Muscle layer of colon (tissue), 2 donors: ENCODE measurements at regions not wholly inside any gene's neighbourhood (a gene's known extent, or its start where the extent isn't known, plus 50 kb on each side); places are given as distances from the start of the nearest gene placed in this dataset.
"Not testable (repeated sequence)": the region's sequence is repeated elsewhere in the genome, so short reads cannot be mapped to it uniquely, and the experiment has no call there.

Experiments
- H3K27ac ChIP-seq: one replicate; pipeline ENCODE4 v1.7.0; 2013; ENCODE audit warnings: low read depth, mild to moderate bottlenecking, low read length, moderate library complexity
- H3K27me3 ChIP-seq, 2 donors: one replicate each; pipeline ENCODE4 v1.7.0; 2013; ENCODE audit warnings: low read length in 2 of 2, mild to moderate bottlenecking in 2 of 2; ENCODE audit not compliant: insufficient read depth in 2 of 2, control insufficient read depth in 1 of 2
- H3K36me3 ChIP-seq: one replicate; pipeline ENCODE4 v1.7.0; 2013; ENCODE audit warnings: mild to moderate bottlenecking, low read length; ENCODE audit not compliant: insufficient read depth
- H3K4me1 ChIP-seq: one replicate; pipeline ENCODE4 v1.7.0; 2013; ENCODE audit warnings: mild to moderate bottlenecking, low read length; ENCODE audit not compliant: insufficient read depth
- H3K4me3 ChIP-seq, 2 donors: one replicate each; pipeline ENCODE4 v1.7.0; 2013; ENCODE audit warnings: low read length in 2 of 2, low read depth in 1 of 2, mild to moderate bottlenecking in 1 of 2, moderate library complexity in 1 of 2
- H3K9ac ChIP-seq: one replicate; pipeline ENCODE4 v1.7.0; 2013; ENCODE audit warnings: low read length
- H3K9me3 ChIP-seq: one replicate; pipeline ENCODE4 v1.7.0; 2013; ENCODE audit warnings: mild to moderate bottlenecking, low read length
- donor health status: abdominal sarcoma.
- donor health status: Adenocarcinoma of cecum.

DNA sequence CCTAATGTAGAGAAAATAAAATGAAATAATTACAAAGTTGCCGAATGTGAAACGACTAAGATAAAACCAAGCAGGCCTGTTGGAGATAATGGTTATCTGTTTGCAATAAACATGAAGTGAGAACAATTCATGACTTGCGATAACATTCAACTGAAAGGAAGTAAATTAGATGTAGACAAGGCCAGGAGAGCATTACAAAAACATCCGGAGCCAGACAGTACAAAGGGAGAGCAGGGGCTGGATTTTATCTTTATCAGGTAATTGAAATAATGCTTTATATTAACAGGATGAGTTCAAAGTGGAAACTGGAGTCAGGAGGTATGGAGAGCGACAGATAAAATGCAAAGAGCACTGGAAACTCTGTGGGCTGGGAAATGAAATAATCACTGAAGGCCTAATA is 265.6 kb upstream of the GOT2 start:
- Histone ChIP-seq H3K27ac (no peak overlapping the region), H3K36me3 (no peaks in the 10 kb centered on the region), H3K27me3 (no peaks in the 10 kb centered on the region), H3K4me1 (no peaks in the 10 kb centered on the region), H3K4me3 (no peak overlapping the region), H3K9ac (no peak overlapping the region), H3K9me3 (no peaks in the 10 kb centered on the region)

- H3K4me1 ChIP-seq, H3K4me3 ChIP-seq, H3K27ac ChIP-seq, H3K9ac ChIP-seq, H3K27me3 ChIP-seq, H3K36me3 ChIP-seq, H3K9me3 ChIP-seq: not testable (repeated sequence)
Observed at GRCh38 chr16:58992755-58993154, 258.6 kb upstream of the GOT2 start.

DNA sequence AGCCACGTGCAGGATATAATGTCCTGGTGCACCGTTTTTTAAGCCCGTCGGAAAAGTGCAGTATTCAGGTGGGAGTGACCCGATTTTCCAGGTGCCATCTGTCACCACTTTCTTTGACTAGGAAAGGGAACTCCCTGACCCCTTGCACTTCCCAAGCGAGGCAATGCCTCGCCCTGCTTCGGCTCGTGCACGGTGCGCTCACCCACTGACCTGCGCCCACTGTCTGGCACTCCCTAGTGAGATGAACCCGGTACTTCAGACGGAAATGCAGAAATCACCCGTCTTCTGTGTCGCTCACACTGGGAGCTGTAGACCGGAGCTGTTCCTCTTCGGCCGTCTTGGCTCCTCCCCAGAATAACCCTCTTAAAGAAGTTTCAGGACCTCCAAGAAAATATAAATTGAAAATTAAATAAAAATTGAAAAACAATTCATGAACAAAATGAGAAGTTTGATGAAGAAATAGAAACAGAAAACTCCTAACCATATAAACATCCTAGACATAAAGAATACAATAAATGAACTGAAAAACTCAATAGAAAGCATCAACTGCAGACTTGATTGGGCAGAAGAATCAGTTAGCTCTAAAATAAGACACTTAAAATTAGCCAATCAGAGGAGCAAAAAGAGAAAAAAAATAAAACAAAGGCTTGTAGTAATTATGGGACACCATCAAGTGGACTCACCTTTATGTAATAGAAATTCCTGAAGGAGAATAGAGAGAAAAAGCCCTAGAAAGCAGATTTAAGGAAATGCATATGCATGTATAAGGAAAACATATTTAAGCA is 249.3 kb upstream of the GOT2 start:
- H3K9me3 ChIP-seq, H3K36me3 ChIP-seq, H3K4me3 ChIP-seq, H3K27me3 ChIP-seq, H3K4me1 ChIP-seq, H3K9ac ChIP-seq, H3K27ac ChIP-seq: not testable (repeated sequence)

DNA sequence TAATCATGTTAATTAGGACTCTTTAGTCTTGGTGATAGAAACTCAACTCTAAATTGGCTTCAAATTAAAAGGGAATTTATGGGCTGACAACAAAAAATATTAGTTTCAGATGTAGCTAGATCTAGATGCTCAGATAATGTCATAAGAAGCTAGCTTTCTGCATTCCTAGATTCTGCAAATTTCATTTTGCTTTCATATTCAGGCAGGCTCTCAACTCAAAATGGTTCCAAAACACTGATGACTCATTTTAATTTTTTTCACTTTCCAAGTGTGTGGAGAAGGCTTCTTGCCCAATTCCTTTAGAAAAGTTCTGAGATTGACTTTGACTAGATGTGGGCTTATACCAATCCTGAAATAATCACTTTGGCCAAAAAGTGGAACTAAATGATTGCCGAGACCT is 236.7 kb upstream of the GOT2 start:
- Histone ChIP-seq H3K9me3 (no peaks in the 10 kb centered on the region), H3K27ac (no peak overlapping the region), H3K9ac (no peak overlapping the region), H3K36me3 (no peaks in the 10 kb centered on the region), H3K27me3 (no peaks in the 10 kb centered on the region), H3K4me1 (peaks cover 4% of the 10 kb centered on the region), H3K4me3 (no peak overlapping the region)

GRCh38 chr16:58963479-58963878 is 229.4 kb upstream of the GOT2 start:
- Histone ChIP-seq H3K4me1 (no peaks in the 10 kb centered on the region), H3K9me3 (no peaks in the 10 kb centered on the region), H3K4me3 (no peak overlapping the region), H3K36me3 (no peaks in the 10 kb centered on the region), H3K27ac (no peak overlapping the region), H3K9ac (no peak overlapping the region), H3K27me3 (no peaks in the 10 kb centered on the region)

DNA sequence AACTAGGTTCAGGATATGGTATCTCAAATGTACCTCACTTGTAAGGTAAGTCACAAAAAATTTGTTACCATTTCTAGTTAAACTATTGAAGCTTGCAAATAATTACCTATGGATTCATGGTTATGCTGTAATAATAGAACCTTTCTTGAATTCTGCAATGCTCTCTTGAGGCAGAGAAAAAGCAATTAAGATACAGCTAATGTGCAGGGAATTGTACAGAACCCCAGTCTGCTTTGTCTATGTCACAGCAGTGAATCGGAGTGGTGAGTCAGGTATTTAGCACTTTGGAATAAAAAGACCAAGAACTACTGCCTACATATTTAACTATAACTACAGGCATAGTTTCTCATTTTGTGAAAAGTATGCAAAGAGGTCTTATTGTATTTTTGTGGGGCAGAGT is 228.7 kb upstream of the GOT2 start:
- Histone ChIP-seq H3K27ac (no peak overlapping the region), H3K9ac (no peak overlapping the region), H3K9me3 (no peaks in the 10 kb centered on the region), H3K4me1 (no peaks in the 10 kb centered on the region), H3K36me3 (no peaks in the 10 kb centered on the region), H3K27me3 (no peaks in the 10 kb centered on the region), H3K4me3 (no peak overlapping the region)

DNA sequence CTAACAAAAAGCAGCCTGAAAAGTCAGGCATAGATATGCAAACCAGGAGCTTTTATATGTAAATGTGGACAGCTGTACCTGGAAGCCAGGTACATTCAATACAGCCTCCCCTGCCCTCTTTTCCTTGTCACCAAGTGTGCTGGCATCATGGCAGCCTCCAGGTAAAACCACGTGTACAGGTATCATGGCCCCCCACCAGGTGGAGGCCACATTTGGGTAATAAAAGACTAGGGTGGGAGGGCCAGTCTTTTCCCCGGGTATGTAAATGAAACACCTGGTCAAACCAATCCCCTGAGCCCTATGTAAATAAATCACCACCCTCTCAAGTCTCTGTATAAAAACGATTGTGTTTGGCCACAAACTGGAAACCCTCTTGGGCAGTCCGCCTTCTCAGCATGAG is 226.4 kb upstream of the GOT2 start:
- Histone ChIP-seq H3K9me3 (no peaks in the 10 kb centered on the region), H3K27me3 (no peaks in the 10 kb centered on the region), H3K4me3 (no peak overlapping the region), H3K9ac (no peak overlapping the region), H3K36me3 (no peaks in the 10 kb centered on the region), H3K27ac (no peak overlapping the region), H3K4me1 (no peaks in the 10 kb centered on the region)

GRCh38 chr16:58960034-58960433 is 225.9 kb upstream of the GOT2 start:
- no peaks in the 10 kb centered on the region for H3K27me3 ChIP-seq
- H3K36me3 ChIP-seq: no peaks in the 10 kb centered on the region
- no peak overlapping the region for H3K9ac ChIP-seq
- H3K4me3 ChIP-seq: no peak overlapping the region
- no peak overlapping the region for H3K27ac ChIP-seq
- no peaks in the 10 kb centered on the region for H3K4me1 ChIP-seq
- H3K9me3 ChIP-seq: no peaks in the 10 kb centered on the region

- no peaks in the 10 kb centered on the region for H3K4me1 ChIP-seq
- H3K4me3 ChIP-seq: no peak overlapping the region
- no peaks in the 10 kb centered on the region for H3K27me3 ChIP-seq
- H3K27ac ChIP-seq: no peak overlapping the region
- no peak overlapping the region for H3K9ac ChIP-seq
- H3K36me3 ChIP-seq: no peaks in the 10 kb centered on the region
- no peaks in the 10 kb centered on the region for H3K9me3 ChIP-seq
Observed at GRCh38 chr16:58958749-58959148, 224.6 kb upstream of the GOT2 start.

- H3K27me3 ChIP-seq: no peaks in the 10 kb centered on the region
- H3K9me3 ChIP-seq: no peaks in the 10 kb centered on the region
- H3K9ac ChIP-seq: no peak overlapping the region
- no peaks in the 10 kb centered on the region for H3K36me3 ChIP-seq
- no peaks in the 10 kb centered on the region for H3K4me1 ChIP-seq
- no peak overlapping the region for H3K4me3 ChIP-seq
- H3K27ac ChIP-seq: no peak overlapping the region
Observed at GRCh38 chr16:58948244-58948643, 214.1 kb upstream of the GOT2 start.

DNA sequence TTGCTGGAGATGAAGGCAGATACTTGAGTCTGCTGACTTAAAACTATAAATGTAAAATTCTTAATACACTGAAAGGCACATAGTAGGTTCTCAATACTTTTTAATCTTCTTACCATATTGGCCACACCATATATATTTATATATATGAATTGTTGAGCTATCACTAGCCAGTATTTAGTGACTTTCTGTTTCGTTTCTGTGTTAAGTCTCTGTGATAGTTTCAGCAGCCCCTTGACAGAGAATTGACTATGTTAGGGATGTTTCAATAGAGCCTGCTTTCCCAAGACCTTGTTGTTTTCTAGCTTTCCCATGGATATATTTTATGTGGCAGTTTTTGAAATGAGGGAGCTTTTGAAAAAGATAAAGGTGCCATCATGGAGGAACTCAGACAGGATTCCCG is 206.5 kb upstream of the GOT2 start:
- no peak overlapping the region for H3K27ac ChIP-seq
- H3K27me3 ChIP-seq: no peaks in the 10 kb centered on the region
- H3K4me3 ChIP-seq: no peak overlapping the region
- H3K36me3 ChIP-seq: no peaks in the 10 kb centered on the region
- no peaks in the 10 kb centered on the region for H3K9me3 ChIP-seq
- no peak overlapping the region for H3K9ac ChIP-seq
- H3K4me1 ChIP-seq: no peaks in the 10 kb centered on the region

- no peaks in the 10 kb centered on the region for H3K27me3 ChIP-seq
- H3K36me3 ChIP-seq: no peaks in the 10 kb centered on the region
- H3K9me3 ChIP-seq: no peaks in the 10 kb centered on the region
- no peaks in the 10 kb centered on the region for H3K4me1 ChIP-seq
- no peak overlapping the region for H3K27ac ChIP-seq
- H3K9ac ChIP-seq: no peak overlapping the region
- H3K4me3 ChIP-seq: no peak overlapping the region
Observed at GRCh38 chr16:58938811-58939210, 204.7 kb upstream of the GOT2 start.
